Activated T-cell treated with anti-CD3 and anti-CD28 coated beads, Interleukin-2, amount 50 U/mL, for 1 hour (primary cell): ENCODE measurements at regions not wholly inside any gene's neighbourhood (a gene's known extent, or its start where the extent isn't known, plus 50 kb on each side); places are given as distances from the start of the nearest gene placed in this dataset.

Experiments used
- DNase-seq: peaks from one replicate; pipeline ENCODE4 v3.0.0-alpha.2; 2020

DNA sequence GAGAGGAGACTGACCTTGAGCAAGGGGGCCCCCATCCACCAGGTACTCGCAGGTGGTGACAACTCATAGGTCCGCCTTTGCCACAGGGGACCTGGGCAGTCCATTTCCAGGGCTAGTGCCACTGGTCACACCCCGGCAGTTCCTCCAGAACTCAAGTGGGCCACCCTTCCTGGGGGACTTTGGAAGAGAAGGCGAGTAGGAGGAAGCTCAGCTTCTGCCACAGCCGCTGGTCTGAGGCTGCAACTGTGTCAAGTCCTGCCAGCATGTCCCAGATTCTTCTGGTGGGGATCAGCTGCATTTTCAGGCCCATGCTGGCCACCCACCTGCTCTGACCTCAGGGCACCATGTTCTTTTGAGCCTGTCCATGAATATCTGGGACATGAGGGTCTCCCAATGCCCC is 423.9 kb upstream of the MYT1L start:
- DNase-seq, result no peak

DNA sequence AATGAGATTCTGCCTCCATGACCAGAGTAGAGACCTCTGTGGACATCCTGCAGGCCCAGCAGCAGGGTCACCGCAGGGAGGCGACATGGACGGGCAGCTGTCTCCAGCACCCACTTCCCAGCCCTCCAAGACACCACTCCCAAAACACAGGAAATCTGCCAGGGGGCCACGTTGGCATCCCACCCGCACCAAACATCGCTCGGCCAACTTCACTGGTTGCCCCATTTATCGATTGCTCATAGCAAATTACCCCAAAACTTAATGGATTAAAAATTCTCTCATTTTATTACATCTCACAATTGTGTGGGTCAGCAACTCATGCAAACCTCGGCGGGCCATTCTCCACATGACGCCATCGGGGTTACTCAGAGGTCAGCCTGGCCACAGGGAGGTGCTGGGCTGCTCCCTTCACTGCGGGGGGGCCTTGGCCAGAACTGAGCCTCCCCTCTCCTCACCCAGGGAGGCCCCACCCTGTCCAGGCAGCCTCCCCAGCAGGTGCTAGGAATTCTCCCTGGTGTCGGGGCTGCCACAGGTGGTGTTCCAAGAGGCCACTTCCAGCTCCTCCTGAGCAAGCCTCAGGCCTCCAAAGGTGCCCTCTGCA is 420.7 kb upstream of the MYT1L start:
- DNase-seq, result no peak

- no peak for DNase-seq
Observed at GRCh38 chr2:2750867-2751714, 420.0 kb upstream of the MYT1L start.

GRCh38 chr2:2749206-2749598 is 418.1 kb upstream of the MYT1L start:
- DNase-seq, result no peak

- no peak for DNase-seq
Observed at GRCh38 chr2:2748399-2749205, 417.5 kb upstream of the MYT1L start.

DNA sequence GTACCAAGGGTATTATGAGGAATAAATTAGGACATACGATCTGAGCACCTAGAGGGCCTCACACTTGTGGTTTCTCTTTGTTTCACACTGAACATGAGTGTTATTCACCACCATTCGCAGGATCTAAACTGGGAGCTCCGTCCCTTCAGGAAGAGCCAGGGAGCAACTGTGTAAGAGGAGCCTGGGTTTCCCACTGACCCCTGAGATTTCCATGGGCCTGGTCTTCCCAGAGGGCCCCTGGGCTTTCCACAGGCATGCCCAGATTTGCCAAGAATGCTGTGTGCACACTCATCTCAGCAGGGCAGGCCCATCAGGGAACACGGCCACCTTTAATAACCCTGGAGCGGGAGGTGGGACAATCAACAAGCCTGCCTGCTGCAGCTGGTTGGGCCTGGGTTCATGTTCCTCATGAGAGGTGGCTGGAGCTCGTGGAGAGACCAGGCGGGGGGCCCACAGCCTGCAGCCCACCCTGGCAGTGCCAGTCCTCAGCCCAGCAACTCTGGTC is 416.8 kb upstream of the MYT1L start:
- no peak for DNase-seq

DNA sequence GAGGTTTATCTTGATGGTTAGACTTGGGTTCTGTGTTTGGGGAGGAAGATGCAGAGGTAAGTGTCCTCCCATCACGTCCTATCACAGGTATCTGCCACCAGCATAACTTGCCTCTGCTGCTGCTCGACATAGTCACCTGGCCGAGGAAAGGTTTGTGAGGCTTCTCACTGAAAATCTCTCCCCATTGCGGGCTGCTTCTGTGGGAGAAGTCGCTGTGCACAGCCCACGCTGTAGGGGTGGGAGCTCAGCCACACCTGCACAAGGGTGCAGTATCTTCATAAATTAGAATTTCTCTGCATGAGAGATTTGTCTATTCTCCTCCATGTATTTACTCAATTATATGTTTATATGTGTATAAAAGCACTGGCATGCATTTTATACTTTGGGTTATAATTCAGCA is 415.7 kb upstream of the MYT1L start:
- DNase-seq, result no peak

GRCh38 chr2:2744958-2745715 is 414.1 kb upstream of the MYT1L start:
- DNase-seq, result no peak

DNA sequence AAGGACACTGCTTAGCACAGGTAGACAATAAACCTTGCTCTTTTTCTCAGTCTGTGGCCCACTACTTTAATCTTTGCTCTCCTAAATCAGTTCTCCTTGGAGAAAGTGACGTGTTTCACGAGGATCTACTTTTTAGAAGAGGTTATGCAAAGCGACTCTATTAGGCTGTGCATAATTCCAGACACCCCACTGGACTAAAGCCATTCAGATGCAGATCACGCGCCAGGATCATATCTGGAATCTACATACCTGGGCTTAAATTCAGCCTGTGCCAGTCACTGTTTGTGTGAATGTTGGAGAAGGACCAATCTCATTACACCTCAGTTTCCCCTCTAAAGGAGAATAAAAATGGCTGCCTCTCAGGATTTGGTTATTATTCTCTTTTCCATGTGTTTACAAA is 413.0 kb upstream of the MYT1L start:
- no peak for DNase-seq

DNA sequence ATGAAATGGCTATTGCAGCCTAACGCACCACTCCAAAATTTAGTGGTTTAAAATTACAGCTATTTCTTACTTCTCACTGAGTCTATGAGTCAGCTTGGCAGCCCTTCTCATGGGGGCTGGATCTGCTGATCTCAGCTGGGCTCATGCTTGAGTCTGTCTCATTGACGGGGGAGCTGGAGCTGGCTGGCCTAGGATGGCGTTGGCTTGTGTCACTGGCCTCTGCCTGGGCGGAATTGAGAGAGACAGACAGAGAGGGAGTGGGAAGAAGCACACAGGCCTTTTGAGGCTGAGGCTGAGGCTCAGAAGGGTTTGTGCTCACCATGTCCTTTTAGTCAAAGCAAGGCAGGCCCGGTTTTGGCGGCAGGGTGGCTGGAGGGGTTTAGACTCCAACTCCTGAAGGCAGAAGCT is 412.1 kb upstream of the MYT1L start:
- DNase-seq, result no peak

- no peak for DNase-seq
Observed at GRCh38 chr2:2742726-2743125, 411.7 kb upstream of the MYT1L start.

DNA sequence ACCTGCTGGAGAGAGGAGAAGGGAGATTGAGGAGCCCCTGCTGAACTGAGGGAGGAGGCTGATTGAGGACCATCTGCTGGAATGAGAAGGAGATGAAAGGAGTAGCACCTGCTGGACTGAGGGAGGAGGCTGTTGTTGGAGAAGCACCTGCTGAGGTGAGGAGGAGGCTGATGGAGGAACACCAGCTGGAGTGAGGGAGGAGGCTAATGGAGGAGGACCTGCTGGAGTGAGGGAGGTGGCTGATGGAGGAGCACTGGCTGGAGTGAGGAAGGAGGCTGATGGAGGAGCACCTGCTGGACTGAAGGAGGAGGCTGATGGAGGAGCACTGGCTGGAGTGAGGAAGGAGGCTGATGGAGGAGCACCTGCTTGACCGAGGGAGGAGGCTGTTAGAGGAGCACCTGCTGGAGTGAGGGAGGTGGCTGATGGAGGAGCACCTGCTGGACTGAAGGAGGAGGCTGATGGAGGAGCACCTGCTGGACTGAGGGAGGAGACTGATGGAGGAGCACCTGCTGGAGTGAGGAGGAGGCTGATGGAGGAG is 409.2 kb upstream of the MYT1L start:
- DNase-seq, result no peak

DNA sequence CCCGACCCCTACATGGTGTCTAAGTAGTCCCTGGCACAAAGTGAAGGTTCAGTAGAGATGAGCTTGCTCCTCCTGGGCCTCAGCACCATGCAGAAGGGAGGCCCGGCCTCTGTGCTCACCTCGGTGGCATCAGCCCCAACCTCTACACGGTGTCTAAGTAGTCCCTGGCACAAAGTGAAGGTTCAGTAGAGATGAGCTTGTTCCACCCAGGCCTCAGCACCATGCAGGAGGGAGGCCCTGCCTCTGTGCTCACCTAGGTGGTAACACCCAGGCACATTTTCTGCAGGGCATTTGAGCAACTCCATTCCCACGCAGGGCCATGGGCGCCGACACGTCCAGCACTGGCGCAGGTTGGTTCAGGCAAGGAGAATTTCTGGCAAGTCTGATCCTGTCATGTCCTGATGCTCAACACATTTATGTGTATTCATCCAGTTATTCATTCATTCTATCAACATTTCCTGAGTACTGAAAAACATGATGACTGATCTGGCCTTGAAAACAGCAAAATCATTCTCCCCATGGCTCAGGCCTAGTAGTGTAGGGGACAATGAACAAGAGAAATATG is 408.2 kb upstream of the MYT1L start:
- DNase-seq, result no peak

DNA sequence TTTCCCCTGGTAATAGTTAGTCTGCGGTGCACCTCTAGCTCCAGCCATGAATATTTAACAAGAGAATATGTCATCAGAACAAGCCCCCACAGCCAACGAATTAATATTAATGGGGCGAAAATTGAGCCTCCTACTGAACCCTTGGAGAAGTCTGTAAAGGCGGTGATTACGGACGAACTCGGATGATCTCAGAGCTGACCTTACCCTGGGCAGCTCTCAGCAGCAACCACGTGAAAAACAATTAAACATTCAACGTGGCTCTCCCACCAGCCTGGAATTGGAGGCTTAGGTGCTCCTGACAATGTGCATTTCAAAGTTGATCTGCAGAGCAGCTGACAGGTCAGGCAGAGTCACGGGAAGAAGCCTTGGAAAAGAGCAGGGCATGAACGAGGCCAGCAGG is 407.6 kb upstream of the MYT1L start:
- no peak for DNase-seq

DNA sequence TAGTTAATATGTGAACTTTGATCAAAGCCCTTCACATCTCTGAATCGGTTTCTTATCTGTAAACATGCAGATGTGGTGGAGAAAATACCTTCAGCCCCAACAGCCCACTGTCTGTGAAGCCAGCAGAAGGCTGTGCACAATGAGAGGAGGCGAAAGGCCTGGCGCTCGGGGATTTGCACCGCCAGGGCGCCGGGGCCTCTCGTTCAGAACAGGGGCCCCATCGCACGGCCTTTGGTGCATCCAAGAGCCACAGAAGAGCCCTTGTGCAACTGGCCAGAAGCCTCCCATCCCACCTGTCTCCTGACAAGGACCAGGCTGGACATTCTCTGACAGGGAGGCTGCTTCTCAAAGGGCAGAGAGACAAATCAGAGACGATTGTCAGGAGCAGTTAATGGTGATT is 407.2 kb upstream of the MYT1L start:
- DNase-seq, result no peak

DNA sequence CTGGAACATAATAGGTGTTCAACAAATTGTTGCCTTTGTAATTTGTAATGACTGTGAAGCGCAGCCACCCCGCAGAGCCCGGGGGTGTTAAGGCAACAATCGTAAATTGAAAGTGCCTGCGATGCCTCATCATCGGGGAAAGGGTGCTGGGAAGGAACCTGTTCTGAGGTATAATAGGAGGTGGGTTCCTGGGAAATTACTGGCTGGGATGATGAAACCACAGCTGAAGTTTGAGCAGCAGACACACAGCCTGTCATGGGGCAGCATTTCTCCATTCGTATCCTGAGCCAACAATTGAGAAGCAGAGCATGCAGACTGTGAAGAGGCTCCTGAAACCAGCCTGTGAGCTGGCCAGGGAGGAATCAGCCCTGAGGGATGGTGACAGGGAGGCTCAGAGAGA is 404.0 kb upstream of the MYT1L start:
- no peak for DNase-seq

DNA sequence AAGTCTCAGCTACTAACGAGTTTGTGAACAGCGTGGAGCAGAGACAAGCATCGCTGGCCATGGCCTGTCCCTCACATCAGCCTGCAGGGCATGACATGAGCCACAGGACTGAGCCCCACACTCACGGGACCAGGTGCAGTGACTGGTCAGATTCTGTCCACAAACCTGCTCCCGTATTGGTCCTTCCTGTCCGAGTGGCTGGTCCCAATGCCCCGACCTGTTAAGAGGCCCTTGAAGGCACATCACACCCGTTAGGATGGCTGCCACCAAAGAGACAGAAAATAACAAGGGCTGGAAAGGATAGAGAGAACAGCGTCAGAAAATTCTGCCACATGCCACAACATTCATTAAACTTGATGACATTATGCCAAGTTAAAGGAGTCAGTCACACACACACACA is 403.2 kb upstream of the MYT1L start:
- DNase-seq, result no peak

GRCh38 chr2:2733818-2734217 is 402.7 kb upstream of the MYT1L start:
- DNase-seq, result no peak

DNA sequence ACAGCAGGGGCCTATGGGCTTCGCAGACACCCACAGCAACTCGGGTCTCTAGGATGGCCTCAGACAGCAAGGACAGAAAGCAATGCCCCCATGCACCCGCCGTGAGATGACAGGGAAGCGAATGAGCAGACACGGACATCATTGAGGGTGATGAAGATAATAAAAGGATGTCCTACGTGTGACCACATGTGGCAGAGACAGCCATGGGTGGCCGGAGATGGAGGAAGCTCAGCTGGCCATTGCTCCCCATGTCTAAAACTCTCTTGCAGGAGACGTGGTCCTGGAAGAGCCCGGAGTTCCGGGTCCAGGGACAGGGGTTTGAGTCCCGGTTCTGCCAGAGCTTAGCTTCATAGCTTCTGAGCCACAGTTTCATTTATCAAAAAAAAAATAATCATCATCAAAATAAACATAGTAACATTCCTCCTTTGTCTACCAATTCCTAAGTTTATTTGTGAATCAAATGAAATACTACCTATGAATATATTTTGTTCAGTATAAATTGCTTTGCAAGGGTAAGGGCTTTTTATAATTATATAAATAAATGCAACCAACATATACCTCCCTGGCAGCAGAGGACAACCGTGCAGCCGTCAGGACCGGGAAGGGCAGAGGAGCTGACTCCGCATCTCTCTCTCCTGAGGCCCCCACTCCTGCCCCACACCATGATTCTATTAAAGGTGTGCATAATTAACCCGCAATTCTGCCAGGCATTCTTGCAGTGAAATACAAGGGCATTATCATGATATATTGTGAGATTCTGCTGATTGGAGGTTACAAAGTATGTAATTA is 401.4 kb upstream of the MYT1L start:
- DNase-seq, result no peak

DNA sequence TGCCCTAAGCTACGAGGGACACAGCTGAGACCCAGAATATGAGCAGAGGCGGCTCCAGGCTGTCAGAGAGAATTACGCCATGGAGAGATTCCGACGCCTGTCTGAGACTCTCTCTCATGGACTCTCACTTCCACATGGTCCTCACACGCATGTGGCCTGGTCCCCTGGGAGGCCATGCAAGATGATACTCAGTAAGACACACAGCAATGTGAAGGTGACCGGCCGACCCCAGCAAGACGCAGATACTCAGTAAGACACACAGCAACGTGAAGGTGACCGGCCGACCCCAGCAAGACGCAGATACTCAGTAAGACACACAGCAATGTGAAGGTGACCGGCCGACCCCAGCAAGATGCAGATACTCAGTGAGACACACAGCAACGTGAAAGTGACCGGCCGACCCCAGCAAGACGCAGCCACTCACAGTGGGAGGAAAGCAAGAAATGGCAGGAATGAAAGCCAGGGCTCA is 400.8 kb upstream of the MYT1L start:
- DNase-seq, result no peak

- no peak for DNase-seq
Observed at GRCh38 chr2:2731101-2731815, 400.2 kb upstream of the MYT1L start.
